Cardiac septum (tissue), 1 donor: ENCODE measurements at regions not wholly inside any gene's neighbourhood (a gene's known extent, or its start where the extent isn't known, plus 50 kb on each side); places are given as distances from the start of the nearest gene placed in this dataset.

Experiments used
- DNase-seq: peaks from one replicate; pipeline ENCODE4 v3.0.0-alpha.2; 2020; ENCODE audit warnings: low spot score
- intact Hi-C: fragments of 100-400 bp; cut with DNase I; formaldehyde crosslinking; loops from one replicate; pipeline ENCODE4 v1.14.0; 2022
- donor health status: DM: no; HTN: no; CAD: no.

DNA sequence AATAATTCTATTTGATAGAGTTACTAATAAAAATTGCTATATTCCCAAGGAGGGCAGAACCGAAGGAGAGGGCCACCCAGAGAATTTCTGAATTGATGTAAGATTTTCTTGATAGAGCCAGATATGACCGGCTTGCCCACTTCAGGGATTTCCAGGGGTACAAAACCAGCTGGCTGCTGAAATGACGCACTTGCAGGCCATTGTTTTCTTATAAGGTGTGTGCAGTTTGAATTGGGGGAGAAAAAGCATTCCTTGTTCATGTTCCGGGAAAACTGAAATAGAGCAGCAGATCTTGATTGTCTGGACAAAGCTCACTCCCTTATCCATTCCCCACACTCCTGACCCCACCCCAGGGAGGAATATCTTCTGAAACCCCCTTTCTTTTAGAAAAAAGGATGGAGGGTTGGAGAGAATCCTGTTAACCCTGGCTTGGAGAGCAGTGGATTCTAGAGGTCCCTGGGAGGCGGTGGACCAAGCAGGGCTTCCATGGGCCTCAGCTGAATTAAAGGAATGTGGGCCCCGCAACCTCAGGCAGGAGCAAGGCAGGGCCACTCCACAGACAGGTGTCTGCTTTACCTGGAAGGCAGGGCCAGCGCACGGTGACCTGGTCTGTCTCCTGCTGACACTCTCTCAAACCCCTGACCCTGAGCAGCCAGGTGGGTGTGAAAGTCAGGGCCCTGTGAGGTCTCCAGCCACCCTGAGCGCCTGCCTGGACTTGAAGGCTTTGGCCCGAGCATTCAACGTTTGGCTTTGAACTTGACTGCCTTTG lies 96.4 kb downstream of the TMEM170B start:
- no peak for DNase-seq
- intact Hi-C loops = no loop called here

GRCh38 chr6:11634948-11635347 lies 97.4 kb downstream of the TMEM170B start:
- intact Hi-C loops = no loop called here
- no peak for DNase-seq

- intact Hi-C loops = no loop called here
These were observed 98.6 kb downstream of the TMEM170B start for GRCh38 chr6:11636121-11636520.

GRCh38 chr6:11637266-11637665 lies 99.7 kb downstream of the TMEM170B start:
- no peak for DNase-seq
- intact Hi-C loops = no loop called here

More at GRCh38 chr6:11636121-11636520, 98.6 kb downstream of the TMEM170B start:
- DNase-seq = no peak

GRCh38 chr6:11639376-11640235 lies 102.1 kb downstream of the TMEM170B start:
- intact Hi-C loops = no loop called here
- no peak for DNase-seq

DNA sequence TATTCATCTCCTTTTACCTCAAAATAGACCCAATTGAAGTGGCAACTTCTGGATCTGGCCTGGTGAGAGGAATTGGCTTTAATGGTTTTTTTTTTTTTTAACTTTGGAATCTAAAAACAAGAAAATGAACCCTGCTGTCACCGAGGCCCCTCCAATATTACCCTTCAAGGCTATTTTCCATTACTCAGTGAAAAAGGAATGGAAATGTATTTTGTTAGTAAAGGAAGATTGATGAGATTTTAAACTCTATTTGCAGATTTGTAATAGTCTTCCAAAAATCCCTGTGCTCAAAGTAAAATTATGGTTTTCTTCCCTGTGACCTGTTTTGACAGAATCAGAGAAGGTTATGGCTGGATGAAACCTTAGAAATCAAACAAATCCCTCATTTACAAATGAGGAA lies 102.9 kb downstream of the TMEM170B start:
- DNase-seq = no peak
- intact Hi-C loops = no loop called here

DNA sequence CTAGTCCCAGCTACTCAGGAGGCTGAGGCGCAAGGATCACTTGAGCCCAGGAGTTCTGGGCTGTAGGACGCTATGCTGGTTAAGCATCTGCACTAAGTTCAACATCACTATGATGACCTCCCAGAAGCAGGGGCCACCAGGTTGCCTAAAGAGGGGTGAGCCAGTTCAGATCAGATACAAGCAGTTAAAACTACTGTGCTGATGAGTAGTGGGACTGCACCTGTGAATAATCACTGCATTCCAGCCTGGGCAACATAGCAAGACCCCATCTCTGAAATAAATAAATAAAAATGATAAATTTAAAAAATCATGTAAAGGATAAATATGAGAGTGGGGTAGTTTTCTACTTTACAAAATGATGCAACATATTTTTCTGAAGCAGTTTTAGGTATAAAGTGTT lies 106.5 kb downstream of the TMEM170B start:
- no peak for DNase-seq
- intact Hi-C loops = no loop called here

- intact Hi-C loops = no loop called here
- no peak for DNase-seq
These were observed 107.1 kb downstream of the TMEM170B start for GRCh38 chr6:11644601-11645000.

DNA sequence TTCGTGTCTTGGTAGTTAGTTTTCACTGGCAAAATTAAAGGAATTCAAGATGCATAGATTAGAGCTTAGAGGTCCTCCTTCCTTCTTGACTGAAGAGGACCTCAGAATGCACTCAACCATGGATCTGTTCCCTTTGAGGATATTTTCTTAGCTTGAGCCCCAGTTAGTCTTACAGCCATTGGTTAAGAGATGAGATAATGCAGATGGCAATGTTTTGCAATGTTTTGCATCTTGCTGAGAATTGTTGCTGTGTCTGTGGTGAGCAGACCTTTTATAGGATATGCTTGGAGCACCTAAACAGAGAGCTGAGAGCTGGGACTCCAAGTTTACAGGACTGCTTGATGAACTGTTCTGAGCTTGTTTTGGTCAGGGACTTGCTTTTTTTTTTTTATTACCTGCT lies 107.5 kb downstream of the TMEM170B start:
- no peak for DNase-seq
- intact Hi-C loops = no loop called here

DNA sequence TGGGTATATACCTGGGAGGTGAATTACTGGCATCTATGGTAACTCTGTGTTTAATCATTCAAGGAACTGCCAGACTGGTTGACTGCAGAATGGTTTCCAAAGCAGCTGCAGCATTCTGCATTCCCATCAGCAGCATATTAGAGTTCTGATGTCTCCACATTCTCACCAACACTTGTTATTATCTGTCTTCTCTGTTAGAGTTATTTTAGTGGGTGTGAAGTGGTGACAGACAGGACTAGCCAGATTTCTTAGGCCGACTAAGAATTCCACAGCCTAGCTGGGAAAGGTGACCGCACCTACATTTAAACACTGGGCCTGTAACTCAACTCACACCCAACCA lies 110.9 kb downstream of the TMEM170B start:
- intact Hi-C loops = no loop called here

GRCh38 chr6:11648889-11649288 lies 111.3 kb downstream of the TMEM170B start:
- no peak for DNase-seq
- intact Hi-C loops = no loop called here

More for the DNA sequence above, 110.9 kb downstream of the TMEM170B start:
- DNase-seq = no peak

GRCh38 chr6:11650025-11650696 lies 112.6 kb downstream of the TMEM170B start:
- peak; percentile 79 for DNase-seq
- intact Hi-C loops = no loop called here

DNA sequence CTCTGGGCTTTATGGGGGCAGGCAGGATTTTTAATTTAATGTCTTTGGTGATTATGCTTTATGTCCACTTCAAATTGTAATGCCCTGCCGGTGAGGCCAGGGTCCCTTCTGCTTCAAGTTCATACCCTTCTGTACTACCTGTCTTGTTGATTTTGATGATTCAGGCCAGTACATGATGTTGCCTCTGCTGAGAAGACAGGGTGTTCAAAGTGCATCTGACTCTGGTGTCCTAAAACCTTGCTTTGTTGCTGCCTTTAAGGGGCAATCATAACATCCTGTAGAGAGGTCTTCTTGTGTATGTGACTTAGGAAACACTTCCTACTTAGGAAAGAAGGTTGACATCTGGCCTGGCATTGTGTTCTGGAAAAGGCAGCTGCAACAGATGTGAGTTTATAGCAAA lies 113.2 kb downstream of the TMEM170B start:
- intact Hi-C loops = no loop called here
- no peak for DNase-seq

DNA sequence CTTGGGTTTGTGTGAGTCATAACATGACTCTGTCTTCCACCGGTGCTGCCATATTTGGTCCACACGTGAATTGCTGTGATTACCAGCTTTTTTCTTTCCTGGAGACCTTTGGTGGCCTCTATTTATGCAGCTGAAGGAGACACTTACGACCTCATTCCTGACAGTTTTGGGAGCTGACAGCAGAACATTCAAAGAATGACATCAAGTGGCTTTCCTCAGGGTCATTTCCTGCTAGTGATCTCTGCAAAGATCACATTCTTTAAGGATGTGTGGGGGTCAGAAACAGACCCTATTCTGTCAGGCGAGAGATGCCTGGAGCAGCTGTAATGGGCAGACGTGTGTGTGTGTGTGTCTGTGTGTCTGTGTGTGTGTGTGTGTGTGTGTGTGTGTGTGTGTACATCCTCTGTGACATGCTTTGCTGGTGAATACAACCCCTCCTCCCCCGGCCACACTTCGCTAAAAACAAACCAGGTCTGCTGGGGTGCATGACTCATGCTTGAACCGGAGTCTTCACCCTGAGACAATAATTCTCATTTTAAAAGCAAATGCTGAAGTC lies 115.6 kb downstream of the TMEM170B start:
- intact Hi-C loops = no loop called here
- DNase-seq = no peak

GRCh38 chr6:11654876-11655275 lies 117.3 kb downstream of the TMEM170B start:
- intact Hi-C loops = loop anchor here (5.0 kb wide), 4 partner anchors 357 to 952 kb away; partner anchors contain the start of genes EDN1 and HIVEP1
- no peak for DNase-seq

- intact Hi-C loops = loop anchor here (5.0 kb wide), 4 partner anchors 356 to 951 kb away; partner anchors contain the start of genes EDN1 and HIVEP1
These were observed 118.9 kb downstream of the TMEM170B start for GRCh38 chr6:11656491-11656890.

GRCh38 chr6:11659757-11660156 lies 118.8 kb downstream of the ADTRP start:
- no peak for DNase-seq
- intact Hi-C loops = loop anchor here (5.0 kb wide), 4 partner anchors 353 to 948 kb away; partner anchors contain the start of genes EDN1 and HIVEP1

More at GRCh38 chr6:11656491-11656890, 118.9 kb downstream of the TMEM170B start:
- no peak for DNase-seq

DNA sequence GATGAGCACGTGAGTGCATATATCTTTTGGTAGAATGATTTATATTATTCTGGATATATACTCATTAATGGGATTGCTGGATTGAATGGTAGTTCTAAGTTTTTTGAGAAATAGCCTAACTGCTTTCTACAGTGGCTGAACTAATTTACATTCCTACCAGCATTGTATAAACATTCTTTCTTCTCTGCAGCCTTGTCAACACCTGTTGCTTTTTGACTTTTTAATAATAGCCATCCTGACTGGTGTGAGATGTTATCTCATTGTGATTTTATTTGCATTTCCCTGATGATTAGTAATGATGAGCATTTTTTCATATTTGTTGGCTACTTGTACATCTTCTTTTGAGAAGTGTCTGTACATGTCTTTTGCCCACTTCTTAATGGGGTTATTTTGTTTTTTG lies 116.3 kb downstream of the ADTRP start:
- intact Hi-C loops = no loop called here
- no peak for DNase-seq

GRCh38 chr6:11663519-11663918 lies 115.1 kb downstream of the ADTRP start:
- no peak for DNase-seq
- intact Hi-C loops = no loop called here
